ENCODE measurements at regions not wholly inside any gene's neighbourhood (a gene's known extent, or its start where the extent isn't known, plus 50 kb on each side); places are given as distances from the start of the nearest gene placed in this dataset.

DNA sequence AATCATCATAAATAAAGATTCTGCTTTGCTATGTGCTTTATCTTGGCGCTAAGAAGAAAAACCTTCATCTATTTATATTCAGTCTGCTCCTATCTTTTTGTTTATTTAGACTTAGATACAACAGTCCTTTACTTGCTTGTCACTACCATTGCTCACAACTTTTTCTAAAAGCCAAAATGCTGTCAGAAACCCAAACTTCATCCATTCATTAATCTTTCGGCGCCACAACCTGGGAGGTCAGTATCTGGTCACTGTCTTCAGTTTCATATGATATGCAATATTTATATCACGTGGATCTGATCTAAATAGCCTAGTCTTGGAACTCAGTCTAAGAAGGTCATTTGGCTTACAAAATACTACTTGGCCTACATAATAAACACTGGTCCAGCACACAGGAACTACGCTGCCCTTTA lies 159.3 kb upstream of the TARS1 start:
- TF ChIP-seq POLR2AphosphoS5 (IDR thresholded peaks at IDR 0.05): no peak
- no peak for TF ChIP-seq CTCF (IDR thresholded peaks at IDR 0.05; ENCODE audit: poor library complexity, severe bottlenecking)
- TF ChIP-seq MXI1 (conservative IDR thresholded peaks at IDR 0.05; ENCODE audit: poor library complexity, severe bottlenecking): no peak

Measured in neural cell (in vitro differentiated cells).